ENCODE measurements at regions not wholly inside any gene's neighbourhood (a gene's known extent, or its start where the extent isn't known, plus 50 kb on each side); places are given as distances from the start of the nearest gene placed in this dataset.

- H3K27me3 ChIP-seq (ENCODE audit: control insufficient read depth, insufficient read depth, low read length), result no peaks in the 10 kb centered on the region
- H4K20me1 ChIP-seq (ENCODE audit: control insufficient read depth, extremely low read depth, insufficient read depth, low read length), result no peaks in the 10 kb centered on the region
- no peak overlapping the region for H2AFZ ChIP-seq (ENCODE audit: low read length)
- no peaks in the 10 kb centered on the region for H3K4me1 ChIP-seq (ENCODE audit: control insufficient read depth, extremely low read depth, insufficient read depth, low read length)
- no peak overlapping the region for H3K4me3 ChIP-seq (replicated peaks in 1 of 4; ENCODE audit: control extremely low read depth in 1 of 4, insufficient read depth in 1 of 4, low read depth in 3 of 4, low read length in 4 of 4)
- no peak overlapping the region for H3K27ac ChIP-seq (ENCODE audit: insufficient read depth, low read length)
- no peak overlapping the region for H3K4me2 ChIP-seq (ENCODE audit: extremely low read depth, insufficient read depth, low read length)
- H3K9me3 ChIP-seq (ENCODE audit: control insufficient read depth, insufficient read depth, low read depth, low read length), result no peaks in the 10 kb centered on the region
- H3K79me2 ChIP-seq (ENCODE audit: control insufficient read depth, insufficient read depth, low read length), result no peaks in the 10 kb centered on the region
- TF ChIP-seq EZH2 (IDR thresholded peaks at IDR 0.05; ENCODE audit: low read length, missing control alignments) (no peak), CTCF (conservative IDR thresholded peaks at IDR 0.05 in 1 of 2, IDR thresholded peaks at IDR 0.05 in 1 of 2; ENCODE audit: low read depth in 1 of 2, low read length in 2 of 2) (no peak)
- H3K36me3 ChIP-seq (ENCODE audit: control insufficient read depth, insufficient read depth, low read length), result no peaks in the 10 kb centered on the region
- DNase-seq (ENCODE audit: low read depth in 2 of 2), result no peak
- H3K9ac ChIP-seq (ENCODE audit: insufficient read depth, low read length), result no peak overlapping the region
Observed at GRCh38 chr5:3364433-3364832, 231.2 kb upstream of the IRX1 start.

GRCh38 chr5:3362606-3362910 is 233.1 kb upstream of the IRX1 start:
- no peak overlapping the region for H3K4me2 ChIP-seq (ENCODE audit: extremely low read depth, insufficient read depth, low read length)
- no peaks in the 10 kb centered on the region for H4K20me1 ChIP-seq (ENCODE audit: control insufficient read depth, extremely low read depth, insufficient read depth, low read length)
- no peak overlapping the region for H2AFZ ChIP-seq (ENCODE audit: low read length)
- no peaks in the 10 kb centered on the region for H3K36me3 ChIP-seq (ENCODE audit: control insufficient read depth, insufficient read depth, low read length)
- no peak overlapping the region for H3K9ac ChIP-seq (ENCODE audit: insufficient read depth, low read length)
- no peaks in the 10 kb centered on the region for H3K27me3 ChIP-seq (ENCODE audit: control insufficient read depth, insufficient read depth, low read length)
- H3K4me1 ChIP-seq (ENCODE audit: control insufficient read depth, extremely low read depth, insufficient read depth, low read length), result no peaks in the 10 kb centered on the region
- TF ChIP-seq EZH2 (IDR thresholded peaks at IDR 0.05; ENCODE audit: low read length, missing control alignments) (no peak), CTCF (conservative IDR thresholded peaks at IDR 0.05 in 1 of 2, IDR thresholded peaks at IDR 0.05 in 1 of 2; ENCODE audit: low read depth in 1 of 2, low read length in 2 of 2) (no peak)
- no peaks in the 10 kb centered on the region for H3K9me3 ChIP-seq (ENCODE audit: control insufficient read depth, insufficient read depth, low read depth, low read length)
- H3K79me2 ChIP-seq (ENCODE audit: control insufficient read depth, insufficient read depth, low read length), result no peaks in the 10 kb centered on the region
- DNase-seq (ENCODE audit: low read depth in 2 of 2), result no peak
- no peak overlapping the region for H3K27ac ChIP-seq (ENCODE audit: insufficient read depth, low read length)
- no peak overlapping the region for H3K4me3 ChIP-seq (replicated peaks in 1 of 4; ENCODE audit: control extremely low read depth in 1 of 4, insufficient read depth in 1 of 4, low read depth in 3 of 4, low read length in 4 of 4)

DNA sequence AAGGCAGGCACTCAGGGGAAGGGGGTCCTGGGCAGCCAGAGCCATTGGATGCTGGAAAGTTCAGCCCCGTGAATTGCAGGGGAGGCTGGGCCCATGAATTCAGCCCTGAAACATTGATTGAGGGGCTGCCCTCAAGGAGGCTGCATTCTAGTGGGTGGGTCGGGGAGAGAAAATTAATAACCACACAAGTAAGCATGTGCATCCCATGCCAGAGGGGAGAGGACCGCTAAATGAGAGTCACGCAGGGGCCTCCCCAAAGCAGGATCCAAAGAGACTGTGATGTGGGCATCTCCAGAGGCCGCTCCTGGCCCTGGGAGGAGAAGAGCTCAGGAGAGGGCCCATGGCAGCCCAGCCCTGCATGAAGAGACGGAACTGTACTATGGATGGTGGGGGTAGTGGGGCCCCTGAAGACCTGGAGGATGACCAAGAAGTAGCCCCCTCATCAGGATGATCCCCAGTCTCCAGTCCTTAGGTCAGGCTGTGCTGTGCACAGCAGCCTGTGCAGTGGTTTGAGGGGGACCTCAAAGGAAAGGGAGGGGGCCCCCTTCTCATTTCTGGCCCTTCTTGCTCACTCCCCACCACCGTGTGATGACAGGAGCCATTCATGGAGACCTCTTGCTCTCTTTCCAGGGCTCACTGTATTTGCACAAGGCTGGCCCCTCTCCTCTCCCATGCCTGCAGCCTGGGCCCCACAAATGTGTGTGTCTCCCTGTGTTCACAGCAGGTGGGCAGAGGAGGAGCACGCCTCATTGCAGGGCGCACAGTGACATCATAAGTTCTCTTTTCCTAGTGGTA is 233.6 kb upstream of the IRX1 start:
- Histone ChIP-seq H3K4me1 (ENCODE audit: control insufficient read depth, extremely low read depth, insufficient read depth, low read length) (no peaks in the 10 kb centered on the region), H3K27me3 (ENCODE audit: control insufficient read depth, insufficient read depth, low read length) (no peaks in the 10 kb centered on the region), H3K4me3 (replicated peaks in 1 of 4; ENCODE audit: control extremely low read depth in 1 of 4, insufficient read depth in 1 of 4, low read depth in 3 of 4, low read length in 4 of 4) (no peak overlapping the region), H3K79me2 (ENCODE audit: control insufficient read depth, insufficient read depth, low read length) (no peaks in the 10 kb centered on the region), H2AFZ (ENCODE audit: low read length) (no peak overlapping the region), H4K20me1 (ENCODE audit: control insufficient read depth, extremely low read depth, insufficient read depth, low read length) (no peaks in the 10 kb centered on the region), H3K9me3 (ENCODE audit: control insufficient read depth, insufficient read depth, low read depth, low read length) (no peaks in the 10 kb centered on the region), H3K4me2 (ENCODE audit: extremely low read depth, insufficient read depth, low read length) (no peak overlapping the region), H3K9ac (ENCODE audit: insufficient read depth, low read length) (no peak overlapping the region), H3K27ac (ENCODE audit: insufficient read depth, low read length) (no peak overlapping the region), H3K36me3 (ENCODE audit: control insufficient read depth, insufficient read depth, low read length) (no peaks in the 10 kb centered on the region)
- DNase-seq (ENCODE audit: low read depth in 2 of 2), result no peak
- TF ChIP-seq CTCF (conservative IDR thresholded peaks at IDR 0.05 in 1 of 2, IDR thresholded peaks at IDR 0.05 in 1 of 2; ENCODE audit: low read depth in 1 of 2, low read length in 2 of 2) (no peak), EZH2 (IDR thresholded peaks at IDR 0.05; ENCODE audit: low read length, missing control alignments) (no peak)
